ENCODE measurements at regions not wholly inside any gene's neighbourhood (a gene's known extent, or its start where the extent isn't known, plus 50 kb on each side); places are given as distances from the start of the nearest gene placed in this dataset.

GRCh38 chr3:72143966-72144717 is 359.2 kb upstream of the PROK2 start:
- H4K5ac ChIP-seq (ENCODE audit: low read depth, low read length), result no peak overlapping the region
- no peak overlapping the region for H2BK15ac ChIP-seq (ENCODE audit: low read depth, low read length)
- H3K18ac ChIP-seq (ENCODE audit: low read depth, low read length), result no peak overlapping the region
- BruUV-seq (replicated peaks), result no TSS peak
- DNase-seq, result no peak
- no peak overlapping the region for H3K14ac ChIP-seq (replicated peaks; ENCODE audit: low read depth, low read length)
- no peaks in the 10 kb centered on the region for H4K20me1 ChIP-seq (ENCODE audit: insufficient read depth, low read length)
- no peak overlapping the region for H3K4ac ChIP-seq (ENCODE audit: low read depth, low read length)
- H3K4me2 ChIP-seq (ENCODE audit: low read depth, low read length), result no peak overlapping the region
- no CpG with 5 or more reads among the region's 6 CpGs for WGBS, 2 experiments (ENCODE audit: extremely low coverage in 2 of 2, insufficient read length in 1 of 2)
- H2BK20ac ChIP-seq (ENCODE audit: low read depth, low read length), result no peak overlapping the region
- H3K23ac ChIP-seq (ENCODE audit: low read depth, low read length), result no peak overlapping the region
- H4K8ac ChIP-seq (ENCODE audit: low read depth in 2 of 2, low read length in 2 of 2), result no peak overlapping the region
- no peak overlapping the region for H4K91ac ChIP-seq (ENCODE audit: insufficient read depth, low read depth, low read length)
- H3K4me1 ChIP-seq (ENCODE audit: control insufficient read depth, insufficient read depth, low read length), result no peaks in the 10 kb centered on the region
- dilution Hi-C loops (cut with HindIII; ENCODE audit: low sequenced_read_pairs, unreplicated experiment), result no loop called here
- intact Hi-C loops (cut with micrococcal nuclease), result no loop called here
- no peak overlapping the region for H3K4me3 ChIP-seq (ENCODE audit: insufficient read depth, low read depth, low read length)
- no peak overlapping the region for H2AK9ac ChIP-seq (replicated peaks; ENCODE audit: low read depth, low read length, poor library complexity)
- H3K9me3 ChIP-seq (ENCODE audit: control insufficient read depth, insufficient read depth, low read length), result no peaks in the 10 kb centered on the region
- no peak overlapping the region for H3K56ac ChIP-seq (ENCODE audit: extremely low read depth, insufficient read depth, low read length)
- no peaks in the 10 kb centered on the region for H3K36me3 ChIP-seq (ENCODE audit: control insufficient read depth, insufficient read depth, low read length)
- no peak overlapping the region for H2BK5ac ChIP-seq (ENCODE audit: low read depth, low read length, poor library complexity, severe bottlenecking)
- no peak overlapping the region for H3K9ac ChIP-seq (ENCODE audit: low read depth, low read length)
- no peak overlapping the region for H3K27ac ChIP-seq (ENCODE audit: insufficient read depth, low read length)
- H3K79me1 ChIP-seq (ENCODE audit: low read depth in 1 of 2, low read length in 2 of 2), result no peaks in the 10 kb centered on the region
- H2BK120ac ChIP-seq (ENCODE audit: low read depth, low read length), result no peak overlapping the region
- no peak for ATAC-seq (ENCODE audit: low read depth)
- TF ChIP-seq ELK1 (IDR thresholded peaks at IDR 0.05; ENCODE audit: borderline replicate concordance, low read depth, low read length), result no peak
- no peak for TF ChIP-seq CEBPB (IDR thresholded peaks at IDR 0.05; ENCODE audit: low read depth, low read length)
- TF ChIP-seq RCOR1 (IDR thresholded peaks at IDR 0.05; ENCODE audit: insufficient replicate concordance, low read length), result no peak
- TF ChIP-seq NFE2L2 (IDR thresholded peaks at IDR 0.05; ENCODE audit: low read depth, low read length), result no peak
- no peak for TF ChIP-seq RFX5 (IDR thresholded peaks at IDR 0.05; ENCODE audit: low read depth, low read length)
- TF ChIP-seq POLR2A (IDR thresholded peaks at IDR 0.05; ENCODE audit: low read depth, low read length), result no peak
- TF ChIP-seq CHD1 (IDR thresholded peaks at IDR 0.05; ENCODE audit: low read depth, low read length), result no peak
- TF ChIP-seq, protein P1, sequence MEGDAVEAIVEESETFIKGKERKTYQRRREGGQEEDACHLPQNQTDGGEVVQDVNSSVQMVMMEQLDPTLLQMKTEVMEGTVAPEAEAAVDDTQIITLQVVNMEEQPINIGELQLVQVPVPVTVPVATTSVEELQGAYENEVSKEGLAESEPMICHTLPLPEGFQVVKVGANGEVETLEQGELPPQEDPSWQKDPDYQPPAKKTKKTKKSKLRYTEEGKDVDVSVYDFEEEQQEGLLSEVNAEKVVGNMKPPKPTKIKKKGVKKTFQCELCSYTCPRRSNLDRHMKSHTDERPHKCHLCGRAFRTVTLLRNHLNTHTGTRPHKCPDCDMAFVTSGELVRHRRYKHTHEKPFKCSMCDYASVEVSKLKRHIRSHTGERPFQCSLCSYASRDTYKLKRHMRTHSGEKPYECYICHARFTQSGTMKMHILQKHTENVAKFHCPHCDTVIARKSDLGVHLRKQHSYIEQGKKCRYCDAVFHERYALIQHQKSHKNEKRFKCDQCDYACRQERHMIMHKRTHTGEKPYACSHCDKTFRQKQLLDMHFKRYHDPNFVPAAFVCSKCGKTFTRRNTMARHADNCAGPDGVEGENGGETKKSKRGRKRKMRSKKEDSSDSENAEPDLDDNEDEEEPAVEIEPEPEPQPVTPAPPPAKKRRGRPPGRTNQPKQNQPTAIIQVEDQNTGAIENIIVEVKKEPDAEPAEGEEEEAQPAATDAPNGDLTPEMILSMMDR (conservative IDR thresholded peaks at IDR 0.05; ENCODE audit: low read depth, low read length), result no peak
- no peak for TF ChIP-seq FOS (IDR thresholded peaks at IDR 0.05; ENCODE audit: low read depth, low read length)
- TF ChIP-seq USF2 (IDR thresholded peaks at IDR 0.05; ENCODE audit: low read depth, low read length), result no peak
- no peak for TF ChIP-seq MXI1 (IDR thresholded peaks at IDR 0.05; ENCODE audit: borderline replicate concordance, low read depth, low read length)
- TF ChIP-seq MAZ (IDR thresholded peaks at IDR 0.05; ENCODE audit: borderline replicate concordance, low read depth, low read length), result no peak
- no peak for TF ChIP-seq MAFK (IDR thresholded peaks at IDR 0.05; ENCODE audit: low read depth, low read length)
- TF ChIP-seq SMC3 (IDR thresholded peaks at IDR 0.05; ENCODE audit: low read depth, low read length), result no peak
- TF ChIP-seq BHLHE40 (IDR thresholded peaks at IDR 0.05; ENCODE audit: low read depth, low read length), result no peak
- no peak for TF ChIP-seq RAD21 (IDR thresholded peaks at IDR 0.05; ENCODE audit: low read length)
- in situ Hi-C loops (cut with MboI; ENCODE audit: low sequenced_read_pairs), result no loop called here
- ChIA-PET POLR2A (ENCODE audit: unreplicated experiment) (no interaction called here), CTCF (no interaction called here)
- no peak overlapping the region for H2AK5ac ChIP-seq (ENCODE audit: low read depth, low read length)
- H3K9me1 ChIP-seq (ENCODE audit: insufficient read depth, low read length), result no peaks in the 10 kb centered on the region
- no peak overlapping the region for H2AFZ ChIP-seq (replicated peaks; ENCODE audit: low read length, poor library complexity)
- H3K27me3 ChIP-seq (ENCODE audit: control insufficient read depth, insufficient read depth, low read length), result peaks cover 8% of the 10 kb centered on the region; the same call in 1 of the 2 replicates

Measured in IMR-90 (cell line).